Activated naive CD4-positive, alpha-beta T cell treated with anti-CD3 and anti-CD28 coated beads, Interleukin-2, amount 10 ng/mL, durations not matched to agents 7 days and 5 days (primary cell): ENCODE measurements at regions not wholly inside any gene's neighbourhood (a gene's known extent, or its start where the extent isn't known, plus 50 kb on each side); places are given as distances from the start of the nearest gene placed in this dataset.

Experiments
- CTCF ChIA-PET: fragments of 350-600 bp; sonication (Branson Sonifier 250); formaldehyde crosslinking; loops from one replicate; lab custom pipeline; 2021; ENCODE audit warnings: antibody characterized with exemption; lab: Charles Lee
- DNase-seq: peaks from one replicate; pipeline ENCODE4 v3.0.0-alpha.2; 2020
- H3K27ac Mint-ChIP-seq: one replicate; pipeline ENCODE4 v1.8.0; 2021; ENCODE audit warnings: mild to moderate bottlenecking, moderate library complexity, mixed read lengths
- H3K27me3 Mint-ChIP-seq: one replicate; pipeline ENCODE4 v1.8.0; 2021; ENCODE audit warnings: mild to moderate bottlenecking, mixed read lengths
- H3K36me3 Mint-ChIP-seq: one replicate; pipeline ENCODE4 v1.8.0; 2021; ENCODE audit warnings: mixed read lengths
- H3K4me1 Mint-ChIP-seq: one replicate; pipeline ENCODE4 v1.8.0; 2021; ENCODE audit warnings: mixed read lengths
- H3K4me3 Mint-ChIP-seq: one replicate; pipeline ENCODE4 v1.8.0; 2021; ENCODE audit warnings: mild to moderate bottlenecking, moderate library complexity, mixed read lengths
- H3K9me3 Mint-ChIP-seq: one replicate; pipeline ENCODE4 v1.8.0; 2021; ENCODE audit warnings: mixed read lengths

- Mint-ChIP-seq H3K4me3 (no peak overlapping the region), H3K4me1 (no peaks in the 10 kb centered on the region), H3K27ac (no peak overlapping the region), H3K36me3 (no peaks in the 10 kb centered on the region), H3K27me3 (no peaks in the 10 kb centered on the region), H3K9me3 (peaks cover 1% of the 10 kb centered on the region)
- CTCF ChIA-PET = interaction anchor here (0.7 kb wide), 1 partner anchor 1209 kb away, joined by 3 read pairs; no protein-coding TSS in a partner anchor
- no peak for DNase-seq
Measured at GRCh38 chr2:221649051-221649775, 77.1 kb upstream of the EPHA4 start.

DNA sequence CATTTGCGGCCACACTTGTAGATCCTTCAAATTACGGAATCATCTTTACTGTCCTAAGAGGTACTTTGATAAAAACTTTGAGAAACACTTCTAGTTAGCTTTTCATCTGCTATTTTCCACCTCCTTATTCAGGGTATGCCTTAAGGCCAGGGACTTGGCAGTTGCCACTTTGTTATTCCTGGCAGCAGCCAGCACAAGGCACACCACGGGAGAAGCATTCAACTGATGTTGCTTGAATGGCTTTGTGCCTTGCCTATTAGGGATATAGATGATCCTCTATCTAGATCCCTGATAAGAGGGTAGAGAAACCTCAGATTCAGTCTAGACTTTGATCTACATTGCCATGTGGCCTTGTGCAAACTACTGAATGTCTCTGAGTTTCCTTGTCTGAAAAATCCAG, 70.3 kb upstream of the EPHA4 start:
- Mint-ChIP-seq H3K4me1 (no peaks in the 10 kb centered on the region), H3K36me3 (no peaks in the 10 kb centered on the region), H3K9me3 (peaks cover 4% of the 10 kb centered on the region), H3K27me3 (no peaks in the 10 kb centered on the region), H3K4me3 (no peak overlapping the region), H3K27ac (no peak overlapping the region)
- CTCF ChIA-PET = no interaction called here
- DNase-seq = no peak

- CTCF ChIA-PET = no interaction called here
- Mint-ChIP-seq H3K27ac (no peak overlapping the region), H3K27me3 (no peaks in the 10 kb centered on the region), H3K9me3 (peaks cover 3% of the 10 kb centered on the region), H3K4me3 (no peak overlapping the region), H3K36me3 (no peaks in the 10 kb centered on the region), H3K4me1 (no peaks in the 10 kb centered on the region)
- DNase-seq = no peak
Measured at GRCh38 chr2:221641181-221641871, 69.2 kb upstream of the EPHA4 start.

GRCh38 chr2:221640686-221641085, 68.6 kb upstream of the EPHA4 start:
- H3K27me3 Mint-ChIP-seq = no peaks in the 10 kb centered on the region
- H3K4me1 Mint-ChIP-seq = no peaks in the 10 kb centered on the region
- DNase-seq = no peak
- CTCF ChIA-PET = no interaction called here
- H3K9me3 Mint-ChIP-seq = peaks cover 3% of the 10 kb centered on the region
- H3K36me3 Mint-ChIP-seq = no peaks in the 10 kb centered on the region
- no peak overlapping the region for H3K27ac Mint-ChIP-seq
- no peak overlapping the region for H3K4me3 Mint-ChIP-seq

DNA sequence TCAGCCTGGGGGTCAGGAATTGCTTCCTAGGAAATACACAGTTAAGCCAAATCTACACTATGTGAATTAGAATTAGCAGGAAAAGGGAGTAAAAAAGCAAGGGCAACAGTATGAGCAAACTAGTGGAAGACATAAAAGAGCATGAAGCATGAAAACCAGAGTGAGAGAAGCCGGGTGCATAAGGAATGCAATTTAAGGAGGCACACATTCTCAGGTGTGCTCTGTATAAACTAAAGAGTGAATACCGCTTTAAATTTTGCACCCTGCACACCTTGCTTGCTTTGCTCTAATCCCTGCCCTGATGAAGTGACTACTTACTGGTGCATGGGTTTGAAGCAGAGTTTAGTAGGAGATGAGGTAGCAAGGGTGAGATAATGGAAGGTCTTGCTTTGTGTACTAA, 65.7 kb upstream of the EPHA4 start:
- Mint-ChIP-seq H3K27ac (no peak overlapping the region), H3K4me3 (no peak overlapping the region), H3K27me3 (no peaks in the 10 kb centered on the region), H3K4me1 (no peaks in the 10 kb centered on the region), H3K9me3 (peaks cover 3% of the 10 kb centered on the region), H3K36me3 (no peaks in the 10 kb centered on the region)
- CTCF ChIA-PET = no interaction called here
- DNase-seq = no peak

DNA sequence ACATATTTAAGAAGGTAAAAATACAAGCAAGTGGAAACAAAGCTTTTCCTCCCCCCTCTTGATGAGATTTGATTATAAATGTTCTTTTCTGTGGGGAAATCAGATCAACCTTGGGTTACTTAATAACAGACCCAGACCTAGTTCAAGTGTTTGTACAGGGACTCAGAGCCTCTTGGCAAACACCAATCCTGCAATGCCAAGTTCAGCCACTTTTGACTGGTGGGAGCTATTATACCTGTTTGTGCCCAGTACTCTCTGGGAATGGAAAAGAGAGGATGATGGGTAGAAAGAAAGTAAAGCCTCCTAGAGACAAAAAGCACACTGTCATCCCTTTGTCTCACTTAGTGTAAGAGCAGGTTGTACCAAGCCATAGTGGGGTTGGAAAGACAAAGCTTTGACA, 63.8 kb upstream of the EPHA4 start:
- H3K27me3 Mint-ChIP-seq = no peaks in the 10 kb centered on the region
- no peak overlapping the region for H3K27ac Mint-ChIP-seq
- CTCF ChIA-PET = no interaction called here
- no peaks in the 10 kb centered on the region for H3K4me1 Mint-ChIP-seq
- no peak for DNase-seq
- no peaks in the 10 kb centered on the region for H3K36me3 Mint-ChIP-seq
- no peak overlapping the region for H3K4me3 Mint-ChIP-seq
- no peaks in the 10 kb centered on the region for H3K9me3 Mint-ChIP-seq

- no peaks in the 10 kb centered on the region for H3K36me3 Mint-ChIP-seq
- no peaks in the 10 kb centered on the region for H3K27me3 Mint-ChIP-seq
- H3K9me3 Mint-ChIP-seq = no peaks in the 10 kb centered on the region
- DNase-seq = no peak
- no peak overlapping the region for H3K27ac Mint-ChIP-seq
- CTCF ChIA-PET = no interaction called here
- H3K4me1 Mint-ChIP-seq = no peaks in the 10 kb centered on the region
- H3K4me3 Mint-ChIP-seq = no peak overlapping the region
Measured at GRCh38 chr2:221629468-221629867, 57.4 kb upstream of the EPHA4 start.

GRCh38 chr2:221624475-221624874, 52.4 kb upstream of the EPHA4 start:
- H3K27me3 Mint-ChIP-seq = no peaks in the 10 kb centered on the region
- H3K27ac Mint-ChIP-seq = no peak overlapping the region
- CTCF ChIA-PET = no interaction called here
- DNase-seq = no peak
- H3K4me3 Mint-ChIP-seq = no peak overlapping the region
- no peaks in the 10 kb centered on the region for H3K36me3 Mint-ChIP-seq
- no peaks in the 10 kb centered on the region for H3K4me1 Mint-ChIP-seq
- no peaks in the 10 kb centered on the region for H3K9me3 Mint-ChIP-seq
